Gastrocnemius medialis (tissue), 4 donors: ENCODE measurements at regions not wholly inside any gene's neighbourhood (a gene's known extent, or its start where the extent isn't known, plus 50 kb on each side); places are given as distances from the start of the nearest gene placed in this dataset.

Source experiments
- POLR2A ChIP-seq, 2 donors: fragments of 450-650 bp; IDR thresholded peaks; one replicate each; pipeline ENCODE4 v1.6.1; 2017; ENCODE audit warnings: antibody characterized with exemption in 2 of 2, mild to moderate bottlenecking in 2 of 2, moderate library complexity in 2 of 2
- TF ChIP-seq, protein P1 (sequence below), 5 experiments: fragments of 450-650 bp in 3 of 5; fragments of 200-600 bp in 2 of 5; sonication (generic) in 2 of 5; IDR thresholded peaks in 4 of 5; conservative IDR thresholded peaks in 1 of 5; 1 replicate in 4 of 5; 2 replicates in 1 of 5; pipeline ENCODE4 v1.5.1; 2016 to 2019; ENCODE audit warnings: antibody characterized with exemption in 5 of 5, mild to moderate bottlenecking in 3 of 5, moderate library complexity in 3 of 5

DNA sequence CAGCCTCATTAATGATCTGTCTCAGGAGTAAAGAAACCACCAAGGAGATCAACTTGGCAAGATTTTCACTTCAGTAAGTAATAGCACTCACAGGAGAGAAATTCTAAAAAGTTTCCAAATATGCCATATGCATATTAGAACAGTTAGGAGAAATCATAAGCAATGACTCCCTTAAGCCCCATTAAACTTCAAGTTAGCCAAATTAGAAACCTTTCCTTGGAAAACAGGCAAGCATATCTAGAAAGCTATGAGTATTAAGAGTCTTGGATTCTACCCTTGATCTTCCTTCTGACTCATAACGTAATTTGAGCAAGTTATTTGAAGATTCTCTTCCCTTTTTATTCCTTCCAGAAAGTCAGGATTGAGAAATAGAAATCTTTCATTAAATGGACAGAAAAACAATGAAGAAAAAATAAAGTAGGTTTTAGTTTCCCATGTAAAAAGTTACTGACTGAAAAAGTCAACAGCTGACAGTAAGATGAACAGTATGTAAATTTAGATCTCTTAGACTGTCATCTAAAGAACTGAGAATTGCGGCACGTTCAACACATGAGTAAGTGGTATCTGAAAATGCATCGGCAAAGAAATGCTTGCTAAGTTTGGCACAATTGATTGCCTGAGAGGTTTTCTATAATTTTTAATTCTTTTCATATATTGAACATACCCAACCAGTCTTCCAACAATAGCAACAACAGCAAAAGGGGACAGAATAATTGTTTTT lies 565.7 kb upstream of the FTMT start:
- TF ChIP-seq, protein P1, sequence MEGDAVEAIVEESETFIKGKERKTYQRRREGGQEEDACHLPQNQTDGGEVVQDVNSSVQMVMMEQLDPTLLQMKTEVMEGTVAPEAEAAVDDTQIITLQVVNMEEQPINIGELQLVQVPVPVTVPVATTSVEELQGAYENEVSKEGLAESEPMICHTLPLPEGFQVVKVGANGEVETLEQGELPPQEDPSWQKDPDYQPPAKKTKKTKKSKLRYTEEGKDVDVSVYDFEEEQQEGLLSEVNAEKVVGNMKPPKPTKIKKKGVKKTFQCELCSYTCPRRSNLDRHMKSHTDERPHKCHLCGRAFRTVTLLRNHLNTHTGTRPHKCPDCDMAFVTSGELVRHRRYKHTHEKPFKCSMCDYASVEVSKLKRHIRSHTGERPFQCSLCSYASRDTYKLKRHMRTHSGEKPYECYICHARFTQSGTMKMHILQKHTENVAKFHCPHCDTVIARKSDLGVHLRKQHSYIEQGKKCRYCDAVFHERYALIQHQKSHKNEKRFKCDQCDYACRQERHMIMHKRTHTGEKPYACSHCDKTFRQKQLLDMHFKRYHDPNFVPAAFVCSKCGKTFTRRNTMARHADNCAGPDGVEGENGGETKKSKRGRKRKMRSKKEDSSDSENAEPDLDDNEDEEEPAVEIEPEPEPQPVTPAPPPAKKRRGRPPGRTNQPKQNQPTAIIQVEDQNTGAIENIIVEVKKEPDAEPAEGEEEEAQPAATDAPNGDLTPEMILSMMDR (IDR thresholded peaks at IDR 0.05 in 4 of 5, conservative IDR thresholded peaks at IDR 0.05 in 1 of 5), result no peak
- TF ChIP-seq POLR2A (IDR thresholded peaks at IDR 0.05), result no peak
